ENCODE measurements at regions not wholly inside any gene's neighbourhood (a gene's known extent, or its start where the extent isn't known, plus 50 kb on each side); places are given as distances from the start of the nearest gene placed in this dataset.
"Not testable (repeated sequence)": the region's sequence is repeated elsewhere in the genome, so short reads cannot be mapped to it uniquely, and the experiment has no call there.

GRCh38 chr12:115811045-115811444, 466.4 kb downstream of the MED13L start:
- no peak for DNase-seq (ENCODE audit: low read depth in 2 of 2)

DNA sequence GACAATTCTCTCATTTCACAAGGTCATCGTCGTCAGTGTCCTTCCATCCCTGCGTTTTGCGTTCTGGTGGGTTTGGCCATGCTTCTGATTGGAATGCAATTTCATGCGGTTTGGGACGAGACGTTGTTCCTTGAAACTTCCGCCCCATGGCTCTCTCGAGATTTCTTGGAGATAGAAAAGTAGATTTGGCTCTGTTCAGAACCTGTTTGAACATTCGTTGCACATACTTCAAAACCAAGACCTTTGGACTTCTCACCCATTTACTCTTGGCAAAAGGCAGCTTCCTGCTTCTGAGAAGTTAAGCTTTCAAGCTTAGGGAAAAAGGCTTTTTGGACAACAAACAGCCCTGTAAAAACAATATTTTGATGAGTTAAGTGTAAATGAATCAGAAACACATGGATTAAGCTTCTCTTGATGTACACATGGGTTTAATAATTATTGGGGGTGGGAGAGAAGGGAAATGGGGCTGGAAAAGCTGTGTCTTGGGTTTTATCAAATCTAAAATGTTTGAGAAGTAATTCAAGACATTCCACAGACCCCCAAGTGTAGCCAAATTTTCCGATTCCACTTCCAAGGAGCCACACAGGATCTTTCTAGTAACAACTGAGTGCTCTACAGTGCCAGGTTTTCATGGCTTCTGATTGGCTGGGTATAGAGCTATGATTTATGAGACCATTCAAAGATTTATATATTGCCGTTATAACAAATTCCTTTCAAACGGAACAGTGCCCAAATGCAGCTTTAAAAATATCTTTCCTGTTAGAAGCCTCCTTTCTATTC, 467.2 kb downstream of the MED13L start:
- DNase-seq (ENCODE audit: low read depth in 2 of 2) = no peak

- DNase-seq (ENCODE audit: low read depth in 2 of 2) = no peak
Measured at GRCh38 chr12:115806000-115806399, 471.5 kb downstream of the MED13L start.

DNA sequence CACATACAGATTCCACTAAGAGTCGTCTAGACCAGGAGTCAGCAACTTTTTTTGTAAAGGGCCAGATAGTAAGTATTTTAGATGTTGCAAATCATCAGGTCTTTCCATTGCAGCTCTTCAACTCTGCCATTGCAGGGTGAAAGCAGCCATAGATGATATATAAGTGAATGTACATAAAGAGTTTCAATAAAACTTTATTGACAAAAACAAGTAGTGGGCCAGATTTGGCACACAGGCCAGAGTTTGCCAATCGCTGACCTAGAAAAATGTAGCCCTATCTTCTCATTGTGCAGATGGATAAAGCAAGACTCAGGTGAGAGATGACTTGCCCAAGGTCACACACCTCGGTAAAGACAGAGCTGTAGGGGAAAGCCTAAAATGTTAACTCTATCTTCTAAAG, 474.7 kb downstream of the MED13L start:
- DNase-seq (ENCODE audit: low read depth in 2 of 2) = no peak

GRCh38 chr12:115801871-115802270, 475.6 kb downstream of the MED13L start:
- DNase-seq (ENCODE audit: low read depth in 2 of 2) = no peak

- DNase-seq (ENCODE audit: low read depth in 2 of 2) = no peak
Measured at GRCh38 chr12:115799610-115800009, 477.9 kb downstream of the MED13L start.

DNA sequence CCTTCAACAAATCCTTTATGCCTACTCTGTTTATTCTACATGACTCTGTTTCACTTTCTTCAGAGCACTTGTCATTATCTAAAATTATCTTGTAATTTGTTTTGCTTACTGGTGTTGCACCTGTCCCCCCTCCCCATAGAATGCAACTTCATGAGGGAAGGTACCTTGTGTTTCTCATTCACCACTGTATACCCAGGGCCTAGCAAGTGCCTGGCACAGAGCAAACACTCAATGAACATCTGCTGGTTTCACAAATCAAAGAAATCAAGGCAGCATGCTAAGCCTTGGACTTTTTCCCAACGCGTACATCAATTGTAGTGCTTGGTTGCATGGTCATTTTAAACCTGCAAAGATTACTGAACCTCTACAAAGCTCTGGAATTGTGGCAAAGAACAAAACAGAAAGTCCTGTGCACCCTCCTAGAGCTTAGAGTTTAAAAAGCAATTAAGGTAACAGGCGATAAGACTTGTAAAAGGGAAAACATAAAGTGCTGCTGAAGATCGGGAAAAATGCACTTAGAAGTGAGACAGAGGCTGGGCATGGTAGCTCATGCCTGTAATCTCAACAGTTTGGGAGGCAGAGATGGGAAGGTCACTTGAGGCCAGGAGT, 479.1 kb downstream of the MED13L start:
- DNase-seq (ENCODE audit: low read depth in 2 of 2) = no peak

- no peak for DNase-seq (ENCODE audit: low read depth in 2 of 2)
Measured at GRCh38 chr12:115794659-115795081, 482.8 kb downstream of the MED13L start.

DNA sequence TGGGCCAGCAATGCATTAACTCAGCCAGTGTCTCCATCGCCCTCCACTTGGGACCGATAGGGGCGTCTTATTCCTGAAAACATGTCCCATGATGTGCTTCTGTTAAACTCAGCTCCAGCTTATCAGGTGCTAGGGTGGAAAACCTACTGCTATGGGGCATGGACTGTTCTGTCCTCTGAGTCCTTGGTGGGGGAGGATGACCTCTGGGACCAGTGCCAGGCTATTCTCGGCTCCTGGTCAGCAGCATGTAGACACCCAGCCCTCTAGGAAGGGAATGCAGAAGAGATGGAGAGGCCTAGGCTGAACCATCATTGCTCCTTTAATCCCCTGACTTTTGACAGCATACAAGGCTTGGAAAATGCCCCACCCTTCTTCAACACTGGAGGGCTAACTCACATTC, 486.2 kb downstream of the MED13L start:
- DNase-seq (ENCODE audit: low read depth in 2 of 2) = no peak

GRCh38 chr12:115790526-115790925, 487.0 kb downstream of the MED13L start:
- DNase-seq (ENCODE audit: low read depth in 2 of 2) = no peak

- DNase-seq (ENCODE audit: low read depth in 2 of 2) = not testable (repeated sequence)
Measured at GRCh38 chr12:115786490-115786889, 491.0 kb downstream of the MED13L start.

DNA sequence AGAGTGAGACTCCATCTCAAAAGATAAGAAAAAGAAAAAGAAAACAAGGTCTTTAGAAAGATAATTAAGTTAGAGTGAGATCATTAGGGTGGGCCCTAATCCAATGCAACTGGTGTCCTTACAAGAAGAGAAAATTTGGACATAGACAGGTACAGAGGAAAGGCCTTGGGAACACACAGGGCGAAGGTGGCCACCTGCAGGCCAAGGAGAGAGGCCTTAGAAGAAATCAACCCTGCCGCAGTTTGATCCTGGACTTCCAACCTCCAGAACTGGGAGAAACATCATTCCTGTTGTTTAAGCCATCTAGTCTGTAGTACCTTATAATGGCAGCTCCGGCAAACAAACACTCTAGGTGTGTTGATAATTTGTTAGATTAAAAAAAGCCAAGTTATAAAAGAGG, 491.9 kb downstream of the MED13L start:
- no peak for DNase-seq (ENCODE audit: low read depth in 2 of 2)

DNA sequence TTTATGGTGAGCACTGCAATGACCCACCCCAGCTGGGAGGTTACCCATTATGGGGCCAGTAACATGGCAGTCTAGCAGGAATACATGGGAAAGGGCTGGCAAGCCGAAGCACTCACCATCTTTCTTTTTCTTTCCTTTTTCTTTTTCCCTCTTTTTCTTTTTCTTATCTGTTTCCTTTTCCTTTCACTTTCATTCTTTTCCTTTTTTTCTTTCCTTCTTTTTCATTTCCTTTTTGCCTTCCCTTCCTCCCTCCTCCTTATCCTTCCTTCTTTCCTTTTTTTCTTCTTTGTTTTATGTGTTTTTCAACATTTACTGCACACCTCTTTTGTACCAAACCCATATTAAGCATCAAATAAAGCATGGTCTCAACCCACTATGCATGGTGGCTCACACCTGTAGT, 501.1 kb downstream of the MED13L start:
- no peak for DNase-seq (ENCODE audit: low read depth in 2 of 2)

DNA sequence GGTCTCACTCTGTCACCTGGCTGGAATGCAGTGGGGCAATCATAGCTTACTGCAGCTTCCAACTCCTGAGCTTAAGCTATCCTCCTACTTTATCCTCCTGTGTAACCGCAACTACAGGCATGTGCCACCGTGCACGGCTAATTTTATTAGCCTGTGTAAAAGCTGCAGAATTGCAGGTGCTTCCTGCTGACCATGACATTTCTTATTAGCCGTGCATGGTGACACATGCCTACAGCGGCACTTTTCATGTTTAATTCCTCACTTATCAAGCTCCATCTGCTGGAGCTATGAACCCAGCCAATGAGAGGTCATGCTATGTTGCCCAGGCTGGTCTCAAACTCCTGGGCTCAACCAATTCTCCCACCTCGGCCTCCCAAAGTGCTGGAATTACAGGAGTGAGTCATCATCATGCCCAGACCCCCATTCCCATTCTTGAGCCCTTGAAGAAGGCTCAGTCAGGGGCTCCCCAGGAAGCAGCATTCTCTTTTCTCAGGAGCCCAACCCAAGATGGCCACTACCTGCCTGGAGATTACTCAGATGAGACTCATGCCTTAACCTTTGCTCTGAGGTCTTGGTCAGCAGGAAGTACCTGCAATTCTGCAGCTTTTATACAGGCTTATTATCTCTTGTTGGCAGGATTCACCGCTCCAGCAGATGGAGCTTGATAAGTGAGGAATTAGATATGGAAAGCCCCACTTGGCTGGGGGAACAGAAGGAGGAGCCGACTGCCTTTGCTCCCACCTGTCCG, 503.2 kb downstream of the MED13L start:
- DNase-seq (ENCODE audit: low read depth in 2 of 2) = no peak

DNA sequence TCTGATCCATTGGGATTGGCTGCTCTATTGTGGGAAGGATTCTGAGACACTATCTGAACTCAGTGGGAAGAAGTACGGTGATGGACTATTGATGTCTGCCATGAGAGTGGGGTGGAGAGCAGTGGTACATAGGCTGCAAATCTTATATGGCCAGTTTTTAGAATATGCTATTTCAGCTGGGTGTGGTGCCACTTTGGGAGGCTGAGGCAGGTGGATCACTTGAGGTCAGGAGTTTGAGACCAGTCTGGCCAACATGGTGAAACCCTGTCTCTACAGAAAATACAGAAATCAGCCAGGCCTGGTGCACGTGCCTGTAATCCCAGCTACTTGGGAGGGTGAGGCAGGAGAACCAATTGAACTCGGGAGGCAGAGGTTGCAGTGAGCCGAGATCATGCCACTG, 505.9 kb downstream of the MED13L start:
- no peak for DNase-seq (ENCODE audit: low read depth in 2 of 2)

- no peak for DNase-seq (ENCODE audit: low read depth in 2 of 2)
Measured at GRCh38 chr12:115771065-115771464, 506.4 kb downstream of the MED13L start.

- DNase-seq (ENCODE audit: low read depth in 2 of 2) = no peak
Measured at GRCh38 chr12:115770643-115771042, 506.9 kb downstream of the MED13L start.

GRCh38 chr12:115767916-115768315, 509.6 kb downstream of the MED13L start:
- DNase-seq (ENCODE audit: low read depth in 2 of 2) = no peak

- DNase-seq (ENCODE audit: low read depth in 2 of 2) = no peak
Measured at GRCh38 chr12:115763982-115764621, 513.4 kb downstream of the MED13L start.

- no peak for DNase-seq (ENCODE audit: low read depth in 2 of 2)
Measured at GRCh38 chr12:115763376-115763775, 514.1 kb downstream of the MED13L start.

DNA sequence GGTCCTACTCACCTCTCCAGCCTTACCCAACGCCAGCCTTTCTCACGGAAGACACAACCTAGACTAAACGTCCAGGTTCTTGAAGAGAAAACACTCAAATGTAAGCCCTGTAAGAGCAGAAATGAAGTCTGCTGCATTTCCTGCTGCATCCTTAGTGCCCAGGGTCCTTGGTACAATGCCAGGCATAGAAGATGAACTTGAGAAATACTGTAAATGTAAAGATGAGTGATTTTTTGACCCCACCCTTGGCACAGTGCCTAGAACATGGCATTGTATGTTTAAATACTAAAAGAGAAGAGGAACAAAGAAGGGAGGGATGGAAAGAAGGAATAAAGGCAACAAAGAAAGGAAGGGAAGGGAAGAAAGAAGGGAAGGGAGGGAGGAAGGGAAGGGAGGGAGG, 514.6 kb downstream of the MED13L start:
- no peak for DNase-seq (ENCODE audit: low read depth in 2 of 2)

- DNase-seq (ENCODE audit: low read depth in 2 of 2) = no peak
Measured at GRCh38 chr12:115761784-115762183, 515.7 kb downstream of the MED13L start.
